ENCODE measurements at regions not wholly inside any gene's neighbourhood (a gene's known extent, or its start where the extent isn't known, plus 50 kb on each side); places are given as distances from the start of the nearest gene placed in this dataset.

DNA sequence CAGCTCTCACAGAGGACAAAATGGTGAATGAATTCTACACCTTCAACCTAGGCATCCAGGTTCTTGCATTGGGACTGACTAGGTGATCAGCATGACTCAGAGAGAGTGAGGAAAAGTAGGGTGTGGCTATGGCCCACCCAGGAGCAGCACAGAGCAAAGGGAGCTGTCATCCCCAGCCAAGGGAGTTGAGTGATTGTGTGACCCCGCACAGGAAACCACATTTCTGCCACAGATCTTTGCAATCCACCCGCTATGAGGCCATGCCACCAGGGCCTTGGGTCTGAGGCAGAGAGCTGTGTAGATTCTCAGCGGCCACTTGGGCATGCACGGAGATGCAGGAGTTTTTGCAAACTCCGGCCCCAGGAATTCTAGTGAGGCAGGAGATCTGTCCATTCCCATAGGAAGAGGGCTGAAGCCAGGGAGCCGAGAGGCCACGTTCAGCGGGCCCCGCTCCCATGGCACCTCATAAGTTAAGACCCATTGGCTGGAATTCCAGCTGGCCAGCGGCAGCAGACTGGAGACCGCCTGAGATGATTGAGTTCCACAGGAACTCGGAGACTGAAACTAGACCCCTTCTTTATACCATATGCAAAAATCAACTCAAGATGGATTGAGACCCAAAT lies 75.9 kb downstream of the NAA11 start:
- TF ChIP-seq, protein P1, sequence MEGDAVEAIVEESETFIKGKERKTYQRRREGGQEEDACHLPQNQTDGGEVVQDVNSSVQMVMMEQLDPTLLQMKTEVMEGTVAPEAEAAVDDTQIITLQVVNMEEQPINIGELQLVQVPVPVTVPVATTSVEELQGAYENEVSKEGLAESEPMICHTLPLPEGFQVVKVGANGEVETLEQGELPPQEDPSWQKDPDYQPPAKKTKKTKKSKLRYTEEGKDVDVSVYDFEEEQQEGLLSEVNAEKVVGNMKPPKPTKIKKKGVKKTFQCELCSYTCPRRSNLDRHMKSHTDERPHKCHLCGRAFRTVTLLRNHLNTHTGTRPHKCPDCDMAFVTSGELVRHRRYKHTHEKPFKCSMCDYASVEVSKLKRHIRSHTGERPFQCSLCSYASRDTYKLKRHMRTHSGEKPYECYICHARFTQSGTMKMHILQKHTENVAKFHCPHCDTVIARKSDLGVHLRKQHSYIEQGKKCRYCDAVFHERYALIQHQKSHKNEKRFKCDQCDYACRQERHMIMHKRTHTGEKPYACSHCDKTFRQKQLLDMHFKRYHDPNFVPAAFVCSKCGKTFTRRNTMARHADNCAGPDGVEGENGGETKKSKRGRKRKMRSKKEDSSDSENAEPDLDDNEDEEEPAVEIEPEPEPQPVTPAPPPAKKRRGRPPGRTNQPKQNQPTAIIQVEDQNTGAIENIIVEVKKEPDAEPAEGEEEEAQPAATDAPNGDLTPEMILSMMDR (IDR thresholded peaks at IDR 0.05 in 2 of 3, conservative IDR thresholded peaks at IDR 0.05 in 1 of 3; ENCODE audit: insufficient read depth in 2 of 3, low read depth in 1 of 3, low read length in 3 of 3): no peak
- TF ChIP-seq NR2C1 (IDR thresholded peaks at IDR 0.05) (no peak), NR2C1 (tag; IDR thresholded peaks at IDR 0.05) (no peak), SMC3 (conservative IDR thresholded peaks at IDR 0.05; ENCODE audit: insufficient read depth, low read depth, low read length) (no peak), CREM (IDR thresholded peaks at IDR 0.05; ENCODE audit: low read depth) (no peak), FOS (IDR thresholded peaks at IDR 0.05; ENCODE audit: extremely low read depth, insufficient read length) (no peak), BHLHE40 (IDR thresholded peaks at IDR 0.05; ENCODE audit: low read length) (no peak), MAZ (CRISPR knock-in tag; conservative IDR thresholded peaks at IDR 0.05 in 1 of 2, IDR thresholded peaks at IDR 0.05 in 1 of 2) (no peak), SREBF2 (CRISPR knock-in tag; IDR thresholded peaks at IDR 0.05) (no peak), FOSL1 (tag; conservative IDR thresholded peaks at IDR 0.05) (no peak), ILF3 (IDR thresholded peaks at IDR 0.05; ENCODE audit: borderline replicate concordance) (no peak)
- TF ChIP-seq, protein P2, sequence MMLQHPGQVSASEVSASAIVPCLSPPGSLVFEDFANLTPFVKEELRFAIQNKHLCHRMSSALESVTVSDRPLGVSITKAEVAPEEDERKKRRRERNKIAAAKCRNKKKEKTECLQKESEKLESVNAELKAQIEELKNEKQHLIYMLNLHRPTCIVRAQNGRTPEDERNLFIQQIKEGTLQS (IDR thresholded peaks at IDR 0.05): no peak
- TF ChIP-seq, protein P2 (CRISPR knock-in tag; conservative IDR thresholded peaks at IDR 0.05): no peak
- TF ChIP-seq, protein P3, sequence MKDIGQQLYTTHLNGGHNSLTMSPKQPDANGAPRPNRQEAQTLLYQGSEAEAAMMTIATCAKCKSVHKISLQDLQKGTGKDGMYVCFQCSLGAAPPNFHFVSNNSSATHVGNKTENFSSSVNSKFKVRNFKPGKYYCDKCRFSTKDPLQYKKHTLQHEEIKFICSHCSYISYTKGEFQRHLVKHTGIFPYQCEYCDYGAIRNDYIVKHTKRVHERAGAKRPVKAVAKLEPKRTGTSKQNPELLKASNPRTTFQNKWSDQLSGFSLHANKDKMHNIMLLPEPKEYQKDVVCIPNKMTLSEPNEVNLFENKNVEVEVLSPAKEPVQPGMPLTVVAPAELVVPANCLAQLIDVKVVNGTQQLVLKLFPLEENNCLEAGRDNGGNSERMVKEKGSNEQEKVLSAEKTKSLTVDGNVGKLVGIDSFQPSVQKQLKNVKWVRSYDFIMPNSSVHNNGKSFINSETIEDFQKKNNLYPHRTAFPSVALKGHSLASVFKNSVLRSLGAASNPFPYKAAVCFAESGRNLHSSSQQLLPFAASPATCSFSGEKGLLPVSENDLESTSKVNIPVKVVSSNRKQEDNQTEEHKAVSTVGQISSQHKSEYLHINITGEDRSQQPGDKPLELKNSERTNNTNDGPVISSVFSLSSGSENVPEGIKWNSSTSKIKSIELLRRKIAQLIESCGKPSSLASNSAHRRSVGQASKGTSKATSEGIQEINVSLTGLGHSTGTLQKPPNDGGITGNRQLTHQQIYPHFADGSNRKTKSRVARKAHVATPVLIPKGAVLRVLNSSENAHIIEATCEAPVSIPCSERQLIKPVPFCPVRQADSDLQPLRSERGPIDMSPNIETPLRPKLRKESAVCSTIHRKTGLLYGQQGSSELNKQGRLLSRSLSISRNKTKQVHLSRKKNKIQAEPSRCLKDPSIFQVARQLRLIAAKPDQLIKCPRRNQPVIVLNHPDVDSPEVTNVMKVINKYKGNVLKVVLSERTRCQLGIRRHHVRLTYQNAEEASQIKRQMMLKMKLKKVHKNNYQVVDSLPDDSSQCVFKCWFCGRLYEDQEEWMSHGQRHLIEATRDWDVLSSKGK (CRISPR knock-in tag; IDR thresholded peaks at IDR 0.05): no peak
- TF ChIP-seq, protein P4, sequence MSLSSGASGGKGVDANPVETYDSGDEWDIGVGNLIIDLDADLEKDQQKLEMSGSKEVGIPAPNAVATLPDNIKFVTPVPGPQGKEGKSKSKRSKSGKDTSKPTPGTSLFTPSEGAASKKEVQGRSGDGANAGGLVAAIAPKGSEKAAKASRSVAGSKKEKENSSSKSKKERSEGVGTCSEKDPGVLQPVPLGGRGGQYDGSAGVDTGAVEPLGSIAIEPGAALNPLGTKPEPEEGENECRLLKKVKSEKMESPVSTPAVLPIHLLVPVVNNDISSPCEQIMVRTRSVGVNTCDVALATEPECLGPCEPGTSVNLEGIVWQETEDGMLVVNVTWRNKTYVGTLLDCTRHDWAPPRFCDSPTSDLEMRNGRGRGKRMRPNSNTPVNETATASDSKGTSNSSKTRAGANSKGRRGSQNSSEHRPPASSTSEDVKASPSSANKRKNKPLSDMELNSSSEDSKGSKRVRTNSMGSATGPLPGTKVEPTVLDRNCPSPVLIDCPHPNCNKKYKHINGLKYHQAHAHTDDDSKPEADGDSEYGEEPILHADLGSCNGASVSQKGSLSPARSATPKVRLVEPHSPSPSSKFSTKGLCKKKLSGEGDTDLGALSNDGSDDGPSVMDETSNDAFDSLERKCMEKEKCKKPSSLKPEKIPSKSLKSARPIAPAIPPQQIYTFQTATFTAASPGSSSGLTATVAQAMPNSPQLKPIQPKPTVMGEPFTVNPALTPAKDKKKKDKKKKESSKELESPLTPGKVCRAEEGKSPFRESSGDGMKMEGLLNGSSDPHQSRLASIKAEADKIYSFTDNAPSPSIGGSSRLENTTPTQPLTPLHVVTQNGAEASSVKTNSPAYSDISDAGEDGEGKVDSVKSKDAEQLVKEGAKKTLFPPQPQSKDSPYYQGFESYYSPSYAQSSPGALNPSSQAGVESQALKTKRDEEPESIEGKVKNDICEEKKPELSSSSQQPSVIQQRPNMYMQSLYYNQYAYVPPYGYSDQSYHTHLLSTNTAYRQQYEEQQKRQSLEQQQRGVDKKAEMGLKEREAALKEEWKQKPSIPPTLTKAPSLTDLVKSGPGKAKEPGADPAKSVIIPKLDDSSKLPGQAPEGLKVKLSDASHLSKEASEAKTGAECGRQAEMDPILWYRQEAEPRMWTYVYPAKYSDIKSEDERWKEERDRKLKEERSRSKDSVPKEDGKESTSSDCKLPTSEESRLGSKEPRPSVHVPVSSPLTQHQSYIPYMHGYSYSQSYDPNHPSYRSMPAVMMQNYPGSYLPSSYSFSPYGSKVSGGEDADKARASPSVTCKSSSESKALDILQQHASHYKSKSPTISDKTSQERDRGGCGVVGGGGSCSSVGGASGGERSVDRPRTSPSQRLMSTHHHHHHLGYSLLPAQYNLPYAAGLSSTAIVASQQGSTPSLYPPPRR (CRISPR knock-in tag; IDR thresholded peaks at IDR 0.05; ENCODE audit: borderline replicate concordance): no peak

All from K562 (cell line).